DND-41 (cell line): ENCODE measurements at regions not wholly inside any gene's neighbourhood (a gene's known extent, or its start where the extent isn't known, plus 50 kb on each side); places are given as distances from the start of the nearest gene placed in this dataset.

Source experiments
- ATAC-seq: fragments of 200-7000 bp; cut with Tn5 transposase; 3 replicates; pipeline ENCODE4 v1.9.1; 2021; ENCODE audit warnings: low read depth; ENCODE audit not compliant: insufficient read depth
- DNase-seq: peaks from one replicate; pipeline ENCODE4 v3.0.0-alpha.2; 2020
- H2AFZ ChIP-seq: 2 replicates; pipeline ENCODE4 v1.6.0; 2012; ENCODE audit warnings: low read depth, low read length
- H3K27ac ChIP-seq: 2 replicates; pipeline ENCODE4 v1.5.1; 2012; ENCODE audit warnings: low read length, inconsistent platforms
- H3K27me3 ChIP-seq: fragments of 200-600 bp; sonication (generic); 2 replicates; pipeline ENCODE4 v1.6.0; 2012; ENCODE audit warnings: low read length, mild to moderate bottlenecking, inconsistent platforms; ENCODE audit not compliant: insufficient read depth, poor library complexity
- H3K36me3 ChIP-seq: 2 replicates; pipeline ENCODE4 v1.5.1; 2012; ENCODE audit warnings: low read length, inconsistent platforms; ENCODE audit not compliant: insufficient read depth
- H3K4me1 ChIP-seq: 2 replicates; pipeline ENCODE4 v1.5.1; 2012; ENCODE audit warnings: mild to moderate bottlenecking, low read length; ENCODE audit not compliant: insufficient read depth
- H3K4me2 ChIP-seq: 2 replicates; pipeline ENCODE4 v1.6.0; 2012; ENCODE audit warnings: mild to moderate bottlenecking, moderate library complexity, low read length, inconsistent platforms; ENCODE audit not compliant: insufficient read depth
- H3K4me3 ChIP-seq, 2 experiments: fragments of 200-600 bp in 1 of 2; shearing (Covaris generic) in 1 of 2; 2 replicates each; pipeline ENCODE4 v1.5.1; 2012 to 2016; ENCODE audit warnings: inconsistent platforms in 2 of 2, low read length in 2 of 2, mild to moderate bottlenecking in 2 of 2, low read depth in 1 of 2, moderate library complexity in 1 of 2
- H3K79me2 ChIP-seq: 2 replicates; pipeline ENCODE4 v1.6.0; 2012; ENCODE audit warnings: low read length, inconsistent platforms; ENCODE audit not compliant: insufficient read depth
- H3K9ac ChIP-seq: 2 replicates; pipeline ENCODE4 v1.6.0; 2012; ENCODE audit warnings: low read depth, mild to moderate bottlenecking, inconsistent platforms, low read length, moderate library complexity
- H3K9me3 ChIP-seq: 2 replicates; pipeline ENCODE4 v1.5.1; 2012; ENCODE audit warnings: low read length, moderate library complexity, mild to moderate bottlenecking, inconsistent platforms; ENCODE audit not compliant: insufficient read depth, severe bottlenecking
- H4K20me1 ChIP-seq: 2 replicates; pipeline ENCODE4 v1.6.0; 2012; ENCODE audit warnings: low read length; ENCODE audit not compliant: insufficient read depth
- CTCF ChIP-seq: IDR thresholded peaks from 2 replicates; pipeline ENCODE4 v1.5.1; 2012; ENCODE audit warnings: borderline replicate concordance, low read length, moderate library complexity, mild to moderate bottlenecking; ENCODE audit not compliant: poor library complexity, severe bottlenecking; ENCODE audit errors: extremely low read depth
- EZH2 ChIP-seq: IDR thresholded peaks from 3 replicates; pipeline ENCODE4 v1.6.1; 2012; ENCODE audit warnings: borderline replicate concordance, low read depth, mild to moderate bottlenecking, moderate library complexity, low read length, inconsistent platforms; ENCODE audit not compliant: severe bottlenecking

- no peak overlapping the region for H2AFZ ChIP-seq
- no peak overlapping the region for H3K9ac ChIP-seq
- no peak for ATAC-seq
- no peak overlapping the region for H3K27ac ChIP-seq
- DNase-seq = no peak
- TF ChIP-seq CTCF (no peak), EZH2 (no peak)
- peaks cover 21% of the 10 kb centered on the region for H3K4me1 ChIP-seq
- no peaks in the 10 kb centered on the region for H4K20me1 ChIP-seq
- no peak overlapping the region for H3K4me2 ChIP-seq
- H3K36me3 ChIP-seq = no peaks in the 10 kb centered on the region
- no peaks in the 10 kb centered on the region for H3K79me2 ChIP-seq
- H3K9me3 ChIP-seq = no peaks in the 10 kb centered on the region
- H3K4me3 ChIP-seq = no peak overlapping the region
- no peaks in the 10 kb centered on the region for H3K27me3 ChIP-seq
Observed at GRCh38 chr7:41256186-41256945, 446.5 kb downstream of the INHBA start.

- TF ChIP-seq CTCF (no peak), EZH2 (no peak)
- H3K36me3 ChIP-seq = no peaks in the 10 kb centered on the region
- no peak overlapping the region for H2AFZ ChIP-seq
- H3K27ac ChIP-seq = no peak overlapping the region
- H3K79me2 ChIP-seq = no peaks in the 10 kb centered on the region
- DNase-seq = no peak
- H3K9me3 ChIP-seq = no peaks in the 10 kb centered on the region
- H4K20me1 ChIP-seq = no peaks in the 10 kb centered on the region
- H3K4me2 ChIP-seq = no peak overlapping the region
- no peaks in the 10 kb centered on the region for H3K27me3 ChIP-seq
- no peak for ATAC-seq
- peaks cover 16% of the 10 kb centered on the region for H3K4me1 ChIP-seq
- H3K4me3 ChIP-seq = no peak overlapping the region
- H3K9ac ChIP-seq = no peak overlapping the region
Observed at GRCh38 chr7:41255716-41256115, 447.2 kb downstream of the INHBA start.

GRCh38 chr7:41255113-41255512 is 447.8 kb downstream of the INHBA start:
- DNase-seq (no peak), ATAC-seq (no peak)
- Histone ChIP-seq H2AFZ (no peak overlapping the region), H3K9me3 (no peaks in the 10 kb centered on the region), H3K9ac (no peak overlapping the region), H3K4me1 (peaks cover 16% of the 10 kb centered on the region), H3K4me2 (no peak overlapping the region), H4K20me1 (no peaks in the 10 kb centered on the region), H3K4me3 (no peak overlapping the region), H3K36me3 (no peaks in the 10 kb centered on the region), H3K27ac (no peak overlapping the region), H3K79me2 (no peaks in the 10 kb centered on the region), H3K27me3 (no peaks in the 10 kb centered on the region)
- no peak for TF ChIP-seq EZH2
- no peak for TF ChIP-seq CTCF
